ENCODE measurements at regions not wholly inside any gene's neighbourhood (a gene's known extent, or its start where the extent isn't known, plus 50 kb on each side); places are given as distances from the start of the nearest gene placed in this dataset.

DNA sequence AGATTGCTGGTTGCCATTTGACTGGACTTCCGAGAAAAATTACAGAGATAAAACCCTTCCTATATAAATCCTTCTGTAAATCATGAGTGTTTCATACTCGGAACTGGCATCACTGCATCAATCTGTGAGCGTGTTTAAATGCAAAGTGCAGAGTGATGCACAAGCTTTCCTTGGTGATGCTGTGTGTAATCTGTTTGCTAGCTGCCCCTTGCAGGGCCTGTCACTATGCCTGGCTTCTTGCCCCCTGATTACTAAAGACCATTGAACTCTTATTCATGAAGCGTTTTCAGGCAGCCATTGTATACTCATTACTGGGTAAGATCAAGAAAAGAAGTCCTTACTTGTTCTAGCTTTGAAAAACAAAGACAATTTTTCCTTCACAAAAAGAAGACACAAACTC, 266.9 kb upstream of the FANCL start:
- DNase-seq (ENCODE audit: low read depth) = no peak
- TF ChIP-seq, protein P1, sequence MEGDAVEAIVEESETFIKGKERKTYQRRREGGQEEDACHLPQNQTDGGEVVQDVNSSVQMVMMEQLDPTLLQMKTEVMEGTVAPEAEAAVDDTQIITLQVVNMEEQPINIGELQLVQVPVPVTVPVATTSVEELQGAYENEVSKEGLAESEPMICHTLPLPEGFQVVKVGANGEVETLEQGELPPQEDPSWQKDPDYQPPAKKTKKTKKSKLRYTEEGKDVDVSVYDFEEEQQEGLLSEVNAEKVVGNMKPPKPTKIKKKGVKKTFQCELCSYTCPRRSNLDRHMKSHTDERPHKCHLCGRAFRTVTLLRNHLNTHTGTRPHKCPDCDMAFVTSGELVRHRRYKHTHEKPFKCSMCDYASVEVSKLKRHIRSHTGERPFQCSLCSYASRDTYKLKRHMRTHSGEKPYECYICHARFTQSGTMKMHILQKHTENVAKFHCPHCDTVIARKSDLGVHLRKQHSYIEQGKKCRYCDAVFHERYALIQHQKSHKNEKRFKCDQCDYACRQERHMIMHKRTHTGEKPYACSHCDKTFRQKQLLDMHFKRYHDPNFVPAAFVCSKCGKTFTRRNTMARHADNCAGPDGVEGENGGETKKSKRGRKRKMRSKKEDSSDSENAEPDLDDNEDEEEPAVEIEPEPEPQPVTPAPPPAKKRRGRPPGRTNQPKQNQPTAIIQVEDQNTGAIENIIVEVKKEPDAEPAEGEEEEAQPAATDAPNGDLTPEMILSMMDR (conservative IDR thresholded peaks at IDR 0.05; ENCODE audit: low read depth, low read length) = no peak

DNA sequence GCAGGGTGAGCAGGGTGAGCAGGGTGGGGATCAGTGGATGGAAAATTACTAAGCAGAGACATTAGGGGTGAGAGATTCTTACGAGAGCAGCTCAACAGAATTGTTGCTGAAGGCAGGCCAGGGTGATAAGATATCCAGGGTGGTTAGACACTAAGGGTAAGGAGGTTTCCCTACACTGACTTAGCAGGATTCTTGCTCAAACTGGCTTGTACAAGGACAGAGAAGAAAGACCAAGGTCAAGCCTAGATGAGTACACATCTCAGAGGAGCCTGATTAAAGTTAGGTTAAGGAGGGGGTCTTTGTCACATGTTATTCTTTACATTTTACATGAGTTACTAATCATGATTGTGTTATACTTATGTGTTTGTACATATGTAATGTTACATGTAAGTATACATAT, 262.8 kb upstream of the FANCL start:
- DNase-seq (ENCODE audit: low read depth) = no peak
- TF ChIP-seq, protein P1 (conservative IDR thresholded peaks at IDR 0.05; ENCODE audit: low read depth, low read length) = no peak
- no peak overlapping the region for H3K4me3 ChIP-seq (ENCODE audit: low read length)

More for the DNA sequence above, 266.9 kb upstream of the FANCL start:
- no peak overlapping the region for H3K4me3 ChIP-seq (ENCODE audit: low read length)

DNA sequence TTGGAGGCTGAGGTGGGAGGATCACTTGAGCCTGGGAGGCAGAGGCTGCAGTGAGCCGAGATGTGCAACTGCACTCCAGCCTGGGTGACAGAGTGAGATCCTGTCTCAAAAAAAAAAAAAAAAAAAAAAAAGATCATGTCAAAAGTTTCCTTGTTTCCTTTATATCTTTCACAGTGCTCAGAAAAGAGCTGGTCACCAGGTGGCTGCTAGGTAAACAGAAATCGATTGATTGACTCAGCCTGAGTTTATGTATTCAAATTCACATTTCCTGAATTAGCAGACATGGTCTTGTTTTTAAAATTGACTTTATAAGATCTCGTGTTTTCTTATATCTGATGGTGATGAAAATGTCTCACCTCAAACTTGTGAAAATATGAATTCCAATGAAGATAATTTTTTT, 261.8 kb upstream of the FANCL start:
- TF ChIP-seq, protein P1 (conservative IDR thresholded peaks at IDR 0.05; ENCODE audit: low read depth, low read length) = no peak
- DNase-seq (ENCODE audit: low read depth) = no peak
- H3K4me3 ChIP-seq (ENCODE audit: low read length) = no peak overlapping the region

DNA sequence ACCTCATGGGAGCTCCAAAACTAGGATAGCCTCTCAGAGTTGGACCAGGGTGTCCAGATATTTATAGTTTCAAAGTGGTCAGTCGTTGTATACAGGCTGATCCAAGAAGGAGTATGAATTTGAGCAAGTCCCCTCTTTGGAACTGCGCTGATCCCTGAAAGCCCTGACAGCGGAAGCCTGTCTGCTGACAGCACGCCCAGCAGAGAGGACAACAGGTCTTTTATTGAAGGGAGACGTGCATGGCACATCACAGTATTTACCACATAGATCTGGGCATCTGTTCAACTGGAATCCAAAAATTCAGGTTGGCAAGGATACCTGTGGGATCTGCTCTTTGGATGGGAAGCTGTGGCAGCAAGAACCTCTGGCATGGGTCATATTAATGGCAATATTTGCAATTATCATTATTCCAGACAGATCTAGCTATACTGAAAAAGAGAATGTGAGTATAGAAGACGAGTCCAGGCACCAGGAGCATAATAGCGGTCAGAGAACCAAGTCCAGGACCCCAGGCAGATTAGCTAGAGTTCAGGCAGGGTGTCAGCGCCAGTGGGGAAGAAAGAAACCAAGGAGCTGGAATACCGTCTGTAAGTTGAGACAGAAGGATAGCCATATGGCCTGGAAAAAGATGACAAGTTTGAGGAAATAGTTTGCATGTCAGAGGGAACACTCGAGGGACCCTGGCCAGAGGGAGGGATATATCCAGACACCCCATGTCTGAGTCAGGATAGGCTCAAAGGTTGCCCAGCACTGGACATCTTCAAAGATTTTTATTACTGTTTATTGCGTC, 260.4 kb upstream of the FANCL start:
- TF ChIP-seq, protein P1 (conservative IDR thresholded peaks at IDR 0.05; ENCODE audit: low read depth, low read length) = no peak
- DNase-seq (ENCODE audit: low read depth) = no peak
- no peak overlapping the region for H3K4me3 ChIP-seq (ENCODE audit: low read length)

DNA sequence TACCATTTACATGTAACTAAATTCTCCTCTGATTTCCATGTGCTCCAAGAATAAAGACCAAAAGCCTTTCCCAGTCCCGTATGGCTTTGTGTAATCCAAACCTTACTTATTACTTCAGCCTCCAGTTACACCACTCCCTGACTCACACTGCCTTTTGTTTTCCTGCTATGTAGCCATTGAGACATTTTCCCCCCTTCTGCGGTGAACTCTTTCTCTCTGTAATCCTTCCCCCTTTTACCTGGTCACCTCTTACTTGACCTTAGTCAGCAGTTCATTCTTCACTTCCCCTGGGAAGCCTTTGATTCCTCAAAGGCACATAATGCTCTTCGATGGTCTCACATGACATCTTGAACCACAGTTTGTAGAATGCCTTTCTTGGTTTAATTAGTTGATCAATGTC, 256.0 kb upstream of the FANCL start:
- TF ChIP-seq, protein P1 (conservative IDR thresholded peaks at IDR 0.05; ENCODE audit: low read depth, low read length) = no peak

DNA sequence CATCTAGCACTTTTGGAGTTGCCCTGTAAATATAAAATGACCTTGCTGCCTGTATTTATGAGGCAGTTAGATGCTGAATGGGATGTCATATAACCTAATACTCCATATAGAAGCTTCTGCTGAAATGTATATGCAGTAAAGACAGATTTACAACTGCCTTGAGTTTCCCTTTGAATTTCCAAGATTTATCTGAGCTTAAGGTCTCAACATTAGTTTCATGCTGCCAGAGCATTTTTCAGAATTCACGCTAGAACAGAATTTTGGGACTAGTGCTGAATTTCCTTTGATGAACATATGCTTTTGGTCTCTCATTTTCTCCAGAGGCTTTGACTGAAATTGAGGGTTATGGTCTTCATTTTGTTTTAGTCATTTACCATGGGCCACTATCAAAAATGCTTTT, 254.7 kb upstream of the FANCL start:
- TF ChIP-seq, protein P1 (conservative IDR thresholded peaks at IDR 0.05; ENCODE audit: low read depth, low read length) = no peak
- H3K4me3 ChIP-seq (ENCODE audit: low read length) = no peak overlapping the region
- no peak for DNase-seq (ENCODE audit: low read depth)

More for the DNA sequence above, 256.0 kb upstream of the FANCL start:
- no peak for DNase-seq (ENCODE audit: low read depth)
- H3K4me3 ChIP-seq (ENCODE audit: low read length) = no peak overlapping the region

DNA sequence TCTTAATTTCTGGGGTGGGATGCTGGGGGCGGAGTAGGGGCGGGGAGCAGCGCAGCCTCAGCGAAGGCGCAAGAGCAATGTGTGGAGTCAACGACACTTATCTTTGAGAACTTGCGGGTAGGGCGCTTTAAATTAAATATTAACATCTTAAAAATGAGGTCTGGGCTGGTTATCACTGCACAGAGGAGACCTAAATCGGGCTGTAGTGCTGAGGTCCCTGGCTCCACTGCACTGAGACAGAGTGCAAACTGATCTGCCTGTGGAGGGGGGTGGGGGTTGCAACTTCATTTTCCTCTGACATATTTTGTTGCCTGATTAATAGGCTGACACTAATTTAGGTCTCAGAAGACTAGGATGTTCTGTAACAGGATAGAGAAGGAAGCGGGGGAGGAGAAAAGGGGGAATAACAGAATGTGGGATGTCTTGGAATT, 253.0 kb upstream of the FANCL start:
- no peak overlapping the region for H3K4me3 ChIP-seq (ENCODE audit: low read length)
- no peak for DNase-seq (ENCODE audit: low read depth)
- TF ChIP-seq, protein P1 (conservative IDR thresholded peaks at IDR 0.05; ENCODE audit: low read depth, low read length) = no peak

Data from retinal pigment epithelial cell (primary cell).